ENCODE measurements at regions not wholly inside any gene's neighbourhood (a gene's known extent, or its start where the extent isn't known, plus 50 kb on each side); places are given as distances from the start of the nearest gene placed in this dataset.

- TF ChIP-seq CTCF (conservative IDR thresholded peaks at IDR 0.05 in 1 of 2, IDR thresholded peaks at IDR 0.05 in 1 of 2; ENCODE audit: extremely low read depth in 1 of 2, insufficient read depth in 1 of 2, low read depth in 1 of 2, low read length in 2 of 2) (no peak), EZH2 (IDR thresholded peaks at IDR 0.05; ENCODE audit: borderline replicate concordance, low read length) (no peak)
These were observed 89.4 kb upstream of the DKK2 start for GRCh38 chr4:107125496-107125895.

All from mammary epithelial cell (primary cell).